HG03442 (cell line): ENCODE measurements at regions not wholly inside any gene's neighbourhood (a gene's known extent, or its start where the extent isn't known, plus 50 kb on each side); places are given as distances from the start of the nearest gene placed in this dataset.

Experiments used
- ATAC-seq: cut with Tn5 transposase; IDR thresholded peaks from one replicate; pipeline ENCODE4 v1.9.1; 2021; ENCODE audit warnings: mild to moderate bottlenecking, moderate library complexity; ENCODE audit not compliant: unreplicated experiment

- ATAC-seq = no peak
Observed at GRCh38 chr1:58312971-58313563, 233.5 kb downstream of the OMA1 start.

GRCh38 chr1:58312461-58312860 is 234.1 kb downstream of the OMA1 start:
- ATAC-seq = no peak

GRCh38 chr1:58310881-58311280 is 235.6 kb downstream of the OMA1 start:
- ATAC-seq = no peak

- no peak for ATAC-seq
Observed at GRCh38 chr1:58310469-58310868, 236.1 kb downstream of the OMA1 start.

- no peak for ATAC-seq
Observed at GRCh38 chr1:58308206-58308605, 238.3 kb downstream of the OMA1 start.

- ATAC-seq = no peak
Observed at GRCh38 chr1:58307431-58307830, 239.1 kb downstream of the OMA1 start.

GRCh38 chr1:58305622-58306021 is 240.9 kb downstream of the OMA1 start:
- ATAC-seq = no peak

GRCh38 chr1:58304346-58304975 is 242.1 kb downstream of the OMA1 start:
- no peak for ATAC-seq

GRCh38 chr1:58303841-58304240 is 242.7 kb downstream of the OMA1 start:
- ATAC-seq = no peak

GRCh38 chr1:58293388-58293787 is 253.1 kb downstream of the OMA1 start:
- no peak for ATAC-seq

- no peak for ATAC-seq
Observed at GRCh38 chr1:58290685-58291372, 255.7 kb downstream of the OMA1 start.

- no peak for ATAC-seq
Observed at GRCh38 chr1:58288624-58289142, 257.8 kb downstream of the OMA1 start.

GRCh38 chr1:58287894-58288623 is 258.5 kb downstream of the OMA1 start:
- no peak for ATAC-seq

- no peak for ATAC-seq
Observed at GRCh38 chr1:58284225-58284510, 262.4 kb downstream of the OMA1 start.

- no peak for ATAC-seq
Observed at GRCh38 chr1:58283388-58284224, 262.9 kb downstream of the OMA1 start.

GRCh38 chr1:58282623-58283387 is 263.7 kb downstream of the OMA1 start:
- ATAC-seq = no peak

- no peak for ATAC-seq
Observed at GRCh38 chr1:58266242-58266641, 280.3 kb downstream of the OMA1 start.

GRCh38 chr1:58264462-58264861 is 282.1 kb downstream of the OMA1 start:
- ATAC-seq = no peak

GRCh38 chr1:58262702-58263101 is 283.8 kb downstream of the OMA1 start:
- ATAC-seq = no peak

GRCh38 chr1:58258082-58258481 is 288.4 kb downstream of the OMA1 start:
- no peak for ATAC-seq
